ENCODE measurements at regions not wholly inside any gene's neighbourhood (a gene's known extent, or its start where the extent isn't known, plus 50 kb on each side); places are given as distances from the start of the nearest gene placed in this dataset.

GRCh38 chr11:25863986-25864385 is 467.9 kb upstream of the ANO3 start:
- TF ChIP-seq CTCF (IDR thresholded peaks at IDR 0.05; ENCODE audit: insufficient read depth, low read length) (no peak), SPI1 (IDR thresholded peaks at IDR 0.05; ENCODE audit: borderline replicate concordance, low read depth) (no peak), REST (IDR thresholded peaks at IDR 0.05; ENCODE audit: insufficient replicate concordance, low read depth) (no peak), POLR2AphosphoS5 (IDR thresholded peaks at IDR 0.05; ENCODE audit: low read depth) (no peak), GABPA (IDR thresholded peaks at IDR 0.05; ENCODE audit: low read depth) (no peak)
